ENCODE measurements at regions not wholly inside any gene's neighbourhood (a gene's known extent, or its start where the extent isn't known, plus 50 kb on each side); places are given as distances from the start of the nearest gene placed in this dataset.

DNA sequence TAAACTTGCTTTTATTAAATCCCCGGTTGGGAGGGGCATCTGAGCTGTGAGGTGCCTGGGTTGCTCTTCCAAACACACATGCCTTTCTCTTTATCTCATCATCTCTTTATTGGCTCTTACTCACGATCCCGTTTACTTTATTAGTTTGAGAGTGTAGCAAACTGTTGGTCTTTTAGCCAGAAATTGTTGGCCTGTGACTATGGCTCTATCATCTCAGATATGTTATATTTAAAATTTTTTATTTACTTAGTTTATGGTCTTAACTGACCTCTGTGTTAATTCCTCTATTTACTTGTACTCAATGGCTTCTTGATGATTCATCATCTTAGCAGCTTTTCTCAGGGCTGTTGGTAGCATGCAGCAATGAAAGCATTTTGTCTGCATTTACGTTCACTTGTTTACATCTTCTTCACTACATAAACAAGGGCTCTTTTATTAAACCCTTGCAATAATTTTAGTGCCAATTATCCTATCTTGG is 408.4 kb downstream of the HRH4 start:
- H3K18ac ChIP-seq (ENCODE audit: low read length), result no peak overlapping the region
- H2AFZ ChIP-seq (ENCODE audit: low read length), result no peak overlapping the region
- H2BK12ac ChIP-seq (ENCODE audit: low read length), result no peak overlapping the region
- H3K36me3 ChIP-seq (replicated peaks in 1 of 2; ENCODE audit: control insufficient read depth in 2 of 2, insufficient read depth in 2 of 2, low read length in 2 of 2), result no peaks in the 10 kb centered on the region
- no peak overlapping the region for H3K27ac ChIP-seq (replicated peaks; ENCODE audit: low read length)
- H3K4ac ChIP-seq (ENCODE audit: low read length), result no peak overlapping the region
- H4K8ac ChIP-seq (ENCODE audit: low read depth, low read length), result no peak overlapping the region
- no peak overlapping the region for H2BK15ac ChIP-seq (ENCODE audit: low read length)
- H3K9ac ChIP-seq (ENCODE audit: low read depth, low read length, poor library complexity), result no peak overlapping the region
- no peak overlapping the region for H4K91ac ChIP-seq (ENCODE audit: low read depth, low read length, poor library complexity)
- DNase-seq (ENCODE audit: low spot score), result no peak
- H3K9me3 ChIP-seq (replicated peaks in 1 of 2; ENCODE audit: control insufficient read depth in 2 of 2, insufficient read depth in 1 of 2, low read depth in 1 of 2, low read length in 2 of 2), result no peaks in the 10 kb centered on the region
- H3K4me1 ChIP-seq (ENCODE audit: control insufficient read depth in 2 of 2, insufficient read depth in 1 of 2, low read depth in 1 of 2, low read length in 2 of 2), result peaks cover 3 to 33% of the 10 kb centered on the region in 2 donors
- H3K79me1 ChIP-seq (ENCODE audit: low read depth, low read length), result no peaks in the 10 kb centered on the region
- no peak overlapping the region for H2BK5ac ChIP-seq (ENCODE audit: low read length)
- H3K27me3 ChIP-seq (ENCODE audit: control insufficient read depth in 3 of 3, insufficient read depth in 3 of 3, low read depth in 1 of 3, low read length in 3 of 3), result no peaks in the 10 kb centered on the region
- H2BK120ac ChIP-seq (ENCODE audit: low read depth, low read length), result no peak overlapping the region
- no peak overlapping the region for H3K23ac ChIP-seq (ENCODE audit: low read depth, low read length, poor library complexity)
- H3K4me3 ChIP-seq (ENCODE audit: low read length in 2 of 2), result no peak overlapping the region
- no peak overlapping the region for H3K4me2 ChIP-seq (ENCODE audit: insufficient read depth, low read length, poor library complexity, severe bottlenecking)
- no peak overlapping the region for H2AK5ac ChIP-seq (ENCODE audit: low read depth, low read length)
- H3K14ac ChIP-seq (ENCODE audit: low read length), result no peak overlapping the region
- WGBS, 2 donors (ENCODE audit: extremely low coverage in 2 of 2, insufficient read length in 2 of 2, insufficient replicate concordance in 1 of 2), result no CpG with 5 or more reads among the region's 4 CpGs

DNA sequence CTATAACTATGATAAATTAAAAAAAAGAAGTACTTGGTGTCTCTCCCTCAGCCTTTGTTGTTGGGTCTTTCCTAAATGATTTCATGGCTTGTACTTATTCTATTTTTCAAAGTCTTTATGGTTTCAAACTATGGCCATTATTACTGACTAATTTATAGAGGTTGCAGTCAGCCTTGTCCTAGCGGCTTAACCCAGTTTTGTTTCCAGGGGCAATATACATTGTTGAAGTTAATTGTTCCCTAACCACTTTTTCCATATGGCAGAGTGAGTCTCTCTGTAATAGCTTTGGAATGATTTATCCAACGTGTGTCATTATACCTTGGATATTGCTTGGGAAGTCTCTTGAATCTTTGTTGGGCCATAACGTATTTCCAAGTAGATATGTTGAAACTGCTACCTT is 408.8 kb downstream of the HRH4 start:
- Histone ChIP-seq H3K4me1 (ENCODE audit: control insufficient read depth in 2 of 2, insufficient read depth in 1 of 2, low read depth in 1 of 2, low read length in 2 of 2) (peaks cover 3 to 31% of the 10 kb centered on the region in 2 donors), H3K18ac (ENCODE audit: low read length) (no peak overlapping the region), H2AFZ (ENCODE audit: low read length) (no peak overlapping the region), H2BK12ac (ENCODE audit: low read length) (no peak overlapping the region), H3K23ac (ENCODE audit: low read depth, low read length, poor library complexity) (no peak overlapping the region), H3K9ac (ENCODE audit: low read depth, low read length, poor library complexity) (no peak overlapping the region), H2AK5ac (ENCODE audit: low read depth, low read length) (no peak overlapping the region), H3K36me3 (replicated peaks in 1 of 2; ENCODE audit: control insufficient read depth in 2 of 2, insufficient read depth in 2 of 2, low read length in 2 of 2) (no peaks in the 10 kb centered on the region), H4K91ac (ENCODE audit: low read depth, low read length, poor library complexity) (no peak overlapping the region), H2BK120ac (ENCODE audit: low read depth, low read length) (no peak overlapping the region), H4K8ac (ENCODE audit: low read depth, low read length) (no peak overlapping the region), H2BK5ac (ENCODE audit: low read length) (no peak overlapping the region), H2BK15ac (ENCODE audit: low read length) (no peak overlapping the region), H3K14ac (ENCODE audit: low read length) (no peak overlapping the region), H3K4me3 (ENCODE audit: low read length in 2 of 2) (no peak overlapping the region), H3K27ac (replicated peaks; ENCODE audit: low read length) (no peak overlapping the region), H3K9me3 (replicated peaks in 1 of 2; ENCODE audit: control insufficient read depth in 2 of 2, insufficient read depth in 1 of 2, low read depth in 1 of 2, low read length in 2 of 2) (peaks cover 0 to 4% of the 10 kb centered on the region in 2 donors), H3K27me3 (ENCODE audit: control insufficient read depth in 3 of 3, insufficient read depth in 3 of 3, low read depth in 1 of 3, low read length in 3 of 3) (no peaks in the 10 kb centered on the region), H3K4ac (ENCODE audit: low read length) (no peak overlapping the region), H3K4me2 (ENCODE audit: insufficient read depth, low read length, poor library complexity, severe bottlenecking) (no peak overlapping the region), H3K79me1 (ENCODE audit: low read depth, low read length) (no peaks in the 10 kb centered on the region)
- no peak for DNase-seq (ENCODE audit: low spot score)
- no CpG with 5 or more reads among the region's 3 CpGs for WGBS, 2 donors (ENCODE audit: extremely low coverage in 2 of 2, insufficient read length in 2 of 2, insufficient replicate concordance in 1 of 2)

GRCh38 chr18:24875286-24875685 is 414.8 kb downstream of the HRH4 start:
- no peak overlapping the region for H3K4me2 ChIP-seq (ENCODE audit: insufficient read depth, low read length, poor library complexity, severe bottlenecking)
- no peak overlapping the region for H2AK5ac ChIP-seq (ENCODE audit: low read depth, low read length)
- no peak for DNase-seq (ENCODE audit: low spot score)
- no peak overlapping the region for H2BK120ac ChIP-seq (ENCODE audit: low read depth, low read length)
- H3K9ac ChIP-seq (ENCODE audit: low read depth, low read length, poor library complexity), result no peak overlapping the region
- H3K4me3 ChIP-seq (ENCODE audit: low read length in 2 of 2), result no peak overlapping the region
- no peak overlapping the region for H4K8ac ChIP-seq (ENCODE audit: low read depth, low read length)
- no peak overlapping the region for H3K14ac ChIP-seq (ENCODE audit: low read length)
- H3K4ac ChIP-seq (ENCODE audit: low read length), result no peak overlapping the region
- no peaks in the 10 kb centered on the region for H3K36me3 ChIP-seq (replicated peaks in 1 of 2; ENCODE audit: control insufficient read depth in 2 of 2, insufficient read depth in 2 of 2, low read length in 2 of 2)
- no peak overlapping the region for H2BK12ac ChIP-seq (ENCODE audit: low read length)
- H3K4me1 ChIP-seq (ENCODE audit: control insufficient read depth in 2 of 2, insufficient read depth in 1 of 2, low read depth in 1 of 2, low read length in 2 of 2), result peaks cover 19 to 27% of the 10 kb centered on the region in 2 donors
- no peak overlapping the region for H2AFZ ChIP-seq (ENCODE audit: low read length)
- no peak overlapping the region for H2BK15ac ChIP-seq (ENCODE audit: low read length)
- no peak overlapping the region for H3K18ac ChIP-seq (ENCODE audit: low read length)
- H3K9me3 ChIP-seq (replicated peaks in 1 of 2; ENCODE audit: control insufficient read depth in 2 of 2, insufficient read depth in 1 of 2, low read depth in 1 of 2, low read length in 2 of 2), result peaks cover 0 to 4% of the 10 kb centered on the region in 2 donors
- no CpG with 5 or more reads among the region's 3 CpGs for WGBS, 2 donors (ENCODE audit: extremely low coverage in 2 of 2, insufficient read length in 2 of 2, insufficient replicate concordance in 1 of 2)
- no peak overlapping the region for H3K23ac ChIP-seq (ENCODE audit: low read depth, low read length, poor library complexity)
- H3K27me3 ChIP-seq (ENCODE audit: control insufficient read depth in 3 of 3, insufficient read depth in 3 of 3, low read depth in 1 of 3, low read length in 3 of 3), result no peaks in the 10 kb centered on the region
- no peak overlapping the region for H3K27ac ChIP-seq (replicated peaks; ENCODE audit: low read length)
- H4K91ac ChIP-seq (ENCODE audit: low read depth, low read length, poor library complexity), result no peak overlapping the region
- no peak overlapping the region for H2BK5ac ChIP-seq (ENCODE audit: low read length)
- no peaks in the 10 kb centered on the region for H3K79me1 ChIP-seq (ENCODE audit: low read depth, low read length)

- Histone ChIP-seq H3K4me2 (ENCODE audit: insufficient read depth, low read length, poor library complexity, severe bottlenecking) (no peak overlapping the region), H3K27me3 (ENCODE audit: control insufficient read depth in 3 of 3, insufficient read depth in 3 of 3, low read depth in 1 of 3, low read length in 3 of 3) (no peaks in the 10 kb centered on the region), H2BK15ac (ENCODE audit: low read length) (no peak overlapping the region), H2BK12ac (ENCODE audit: low read length) (no peak overlapping the region), H3K23ac (ENCODE audit: low read depth, low read length, poor library complexity) (no peak overlapping the region), H4K8ac (ENCODE audit: low read depth, low read length) (no peak overlapping the region), H2AK5ac (ENCODE audit: low read depth, low read length) (no peak overlapping the region), H2BK5ac (ENCODE audit: low read length) (no peak overlapping the region), H3K9ac (ENCODE audit: low read depth, low read length, poor library complexity) (no peak overlapping the region), H3K36me3 (replicated peaks in 1 of 2; ENCODE audit: control insufficient read depth in 2 of 2, insufficient read depth in 2 of 2, low read length in 2 of 2) (no peaks in the 10 kb centered on the region), H2BK120ac (ENCODE audit: low read depth, low read length) (no peak overlapping the region), H3K9me3 (replicated peaks in 1 of 2; ENCODE audit: control insufficient read depth in 2 of 2, insufficient read depth in 1 of 2, low read depth in 1 of 2, low read length in 2 of 2) (peaks cover 0 to 4% of the 10 kb centered on the region in 2 donors), H3K27ac (replicated peaks; ENCODE audit: low read length) (no peak overlapping the region), H3K4me1 (ENCODE audit: control insufficient read depth in 2 of 2, insufficient read depth in 1 of 2, low read depth in 1 of 2, low read length in 2 of 2) (peaks cover 19 to 24% of the 10 kb centered on the region in 2 donors), H3K18ac (ENCODE audit: low read length) (no peak overlapping the region), H3K79me1 (ENCODE audit: low read depth, low read length) (no peaks in the 10 kb centered on the region), H3K4me3 (ENCODE audit: low read length in 2 of 2) (no peak overlapping the region), H3K14ac (ENCODE audit: low read length) (no peak overlapping the region), H3K4ac (ENCODE audit: low read length) (no peak overlapping the region), H2AFZ (ENCODE audit: low read length) (no peak overlapping the region), H4K91ac (ENCODE audit: low read depth, low read length, poor library complexity) (no peak overlapping the region)
- no CpG with 5 or more reads among the region's 1 CpG for WGBS, 2 donors (ENCODE audit: extremely low coverage in 2 of 2, insufficient read length in 2 of 2, insufficient replicate concordance in 1 of 2)
- no peak for DNase-seq (ENCODE audit: low spot score)
Observed at GRCh38 chr18:24875777-24876176, 415.3 kb downstream of the HRH4 start.
